ENCODE measurements at regions not wholly inside any gene's neighbourhood (a gene's known extent, or its start where the extent isn't known, plus 50 kb on each side); places are given as distances from the start of the nearest gene placed in this dataset.

DNA sequence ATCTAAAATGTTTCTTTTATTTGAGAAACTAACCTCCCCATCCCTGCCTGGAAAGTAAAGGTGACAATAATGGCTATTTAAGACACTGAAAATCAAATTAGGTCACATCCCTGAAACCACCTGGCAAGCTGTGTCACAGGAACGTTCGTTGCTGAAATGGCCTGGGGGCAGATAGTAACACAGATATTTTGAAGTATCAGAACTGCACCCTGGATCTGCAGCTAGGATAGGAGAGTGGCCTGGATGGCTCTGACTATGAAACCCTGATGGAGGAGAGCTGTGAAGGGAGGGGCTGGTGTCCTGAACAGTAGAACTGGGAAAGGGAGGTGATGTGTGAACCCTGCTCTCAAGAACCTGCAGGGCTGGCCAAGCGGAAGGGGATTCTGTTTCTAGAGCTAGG, 648.3 kb upstream of the CFAP20DC start:
- DNase-seq: no peak

DNA sequence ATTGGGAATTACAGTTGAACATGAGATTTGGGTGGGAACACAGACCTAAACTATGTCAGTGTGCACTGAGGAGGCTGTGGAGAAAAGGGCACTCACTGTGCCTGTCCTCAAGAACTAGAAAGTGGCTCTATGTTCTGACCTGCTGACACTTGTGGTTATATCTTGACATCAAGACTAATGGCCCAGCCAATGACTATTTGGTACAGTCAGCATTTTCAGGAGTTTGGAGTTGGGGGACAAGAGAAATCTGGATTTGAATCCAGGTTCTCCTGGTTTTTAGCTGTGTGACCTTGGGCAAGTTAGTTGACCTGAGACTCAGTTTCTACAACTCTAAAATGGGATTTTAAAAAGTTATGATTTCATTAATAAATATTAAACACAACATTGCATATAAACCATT, 647.0 kb upstream of the CFAP20DC start:
- no peak for DNase-seq

DNA sequence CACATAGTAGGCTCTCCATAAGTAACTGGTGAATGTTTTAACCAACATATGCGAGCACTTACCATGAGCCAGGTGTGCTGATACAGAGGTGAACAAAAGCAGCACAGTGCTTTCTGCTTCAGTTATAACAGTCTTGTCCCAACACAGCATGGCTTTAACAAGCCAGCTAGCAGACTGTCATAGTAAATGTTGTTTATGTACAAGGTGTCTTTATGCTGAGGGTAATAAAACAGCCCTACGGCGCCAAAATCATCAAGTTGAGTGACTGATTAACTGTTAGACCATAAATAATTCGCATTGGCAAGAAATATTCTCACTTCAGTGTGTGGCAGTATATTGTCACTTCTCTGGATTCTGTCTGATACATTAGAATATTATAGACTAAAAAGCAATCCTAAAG, 646.0 kb upstream of the CFAP20DC start:
- DNase-seq: no peak

DNA sequence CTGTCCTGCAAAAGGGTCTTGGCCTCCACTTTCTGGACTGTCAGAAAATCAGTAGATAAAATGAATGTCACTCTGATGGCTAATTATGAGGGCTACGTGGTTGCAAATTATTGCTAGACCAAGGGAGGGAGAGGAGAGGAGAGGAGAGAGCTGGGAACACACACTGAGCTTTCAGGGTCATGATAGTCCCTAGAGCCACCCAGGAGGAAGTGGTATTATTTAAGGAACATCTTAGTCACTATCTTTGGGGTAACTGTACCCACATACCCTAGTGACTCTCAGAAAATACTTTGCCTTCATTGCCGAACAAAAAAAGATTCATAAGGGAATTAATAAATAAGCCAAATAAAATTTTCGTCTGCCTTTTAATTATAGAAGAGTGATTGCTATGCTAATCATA, 642.3 kb upstream of the CFAP20DC start:
- no peak for DNase-seq

DNA sequence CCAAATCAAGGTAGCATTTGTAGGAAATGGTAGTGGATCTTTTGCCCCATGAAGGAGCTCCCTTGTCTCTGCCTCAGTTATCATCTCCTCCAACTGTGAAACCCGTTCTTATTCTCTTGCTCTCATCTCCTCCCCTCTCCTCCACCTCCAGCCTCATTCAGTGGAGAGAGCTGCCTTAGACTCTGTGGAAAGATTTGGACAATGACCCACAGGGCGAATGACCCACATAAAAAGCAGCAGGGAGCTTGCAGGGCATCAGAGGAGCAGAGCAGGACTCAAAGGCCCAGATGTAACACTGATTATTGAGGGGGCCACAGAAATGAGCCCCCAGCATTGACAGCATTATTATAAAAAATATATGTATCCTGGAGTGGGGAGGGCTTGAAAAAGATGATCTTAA, 641.1 kb upstream of the CFAP20DC start:
- DNase-seq: no peak

DNA sequence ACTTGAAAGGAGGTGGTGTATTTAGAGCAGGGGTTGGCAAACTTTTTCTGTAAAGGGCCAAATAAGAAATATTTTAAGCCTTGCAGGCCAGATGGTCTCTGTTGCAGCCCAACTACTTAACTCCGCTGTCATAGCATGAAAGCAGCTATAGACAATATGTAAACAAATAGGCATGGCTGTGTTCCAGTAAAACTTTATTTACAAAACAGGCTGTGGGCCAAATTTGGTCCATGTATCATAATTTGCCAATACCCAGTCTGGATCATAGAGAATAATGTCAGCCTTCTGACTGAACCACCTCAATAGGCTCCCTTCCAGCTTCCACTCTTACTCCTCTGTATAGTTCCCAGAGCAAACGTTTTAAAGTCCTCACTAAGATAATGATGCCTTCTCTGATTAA, 638.8 kb upstream of the CFAP20DC start:
- DNase-seq: no peak

DNA sequence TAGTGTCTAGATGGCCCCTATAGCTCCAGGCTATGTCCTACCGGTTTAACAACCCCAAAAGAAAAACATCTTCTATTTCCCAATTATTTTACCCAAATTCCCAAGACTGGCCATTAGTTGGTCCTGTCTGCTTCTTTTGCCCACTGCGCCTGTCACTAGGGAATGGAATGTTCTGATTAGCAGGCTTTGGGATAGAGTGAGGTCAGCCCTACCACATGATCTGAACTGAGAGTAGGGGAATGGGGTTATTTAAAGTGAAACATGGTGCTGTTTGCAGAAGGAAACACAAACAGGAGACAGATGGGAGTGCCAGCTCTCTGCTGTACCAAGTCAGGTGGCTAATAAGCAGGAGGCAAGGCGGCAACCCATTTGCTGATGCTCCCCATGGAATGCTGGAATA, 635.6 kb upstream of the CFAP20DC start:
- no peak for DNase-seq

DNA sequence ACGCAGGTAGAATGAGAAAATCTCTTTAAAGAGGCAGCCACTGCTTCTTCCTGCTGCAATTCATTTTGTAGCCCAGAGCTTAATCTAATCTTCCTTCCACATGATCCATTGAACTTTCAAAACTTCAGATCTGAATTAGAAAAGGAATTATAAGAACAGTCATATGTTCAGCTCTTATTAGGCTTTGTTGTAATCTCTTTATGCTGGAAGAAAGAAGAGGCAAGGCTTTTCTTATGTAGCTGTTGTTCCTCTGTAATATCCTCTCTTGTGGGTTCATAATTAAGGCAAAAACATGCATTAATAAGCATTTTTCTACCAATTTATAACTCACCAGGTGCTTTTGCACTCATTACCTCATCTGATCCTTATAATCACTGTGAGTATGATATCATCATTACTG, 634.9 kb upstream of the CFAP20DC start:
- DNase-seq: no peak

DNA sequence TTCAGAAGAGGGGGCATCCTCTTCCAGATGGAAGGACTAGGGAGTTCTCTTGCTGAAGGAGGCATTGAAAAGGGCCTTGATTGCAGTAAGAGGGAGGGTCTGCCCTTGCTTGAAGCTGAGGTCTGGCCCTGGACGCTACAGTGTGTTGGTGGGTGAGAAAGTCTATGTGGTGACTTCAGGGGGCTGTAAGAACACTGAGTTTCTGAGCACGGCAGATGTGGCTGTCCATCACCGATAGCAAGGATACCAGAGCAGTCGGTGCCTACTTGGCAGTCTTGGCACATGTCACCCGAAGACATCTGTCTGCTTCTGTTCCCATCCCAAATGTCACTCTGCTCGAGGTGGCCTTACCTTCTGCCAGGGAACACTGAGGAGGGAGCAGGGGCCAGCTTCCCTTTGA, 631.1 kb upstream of the CFAP20DC start:
- DNase-seq: no peak

DNA sequence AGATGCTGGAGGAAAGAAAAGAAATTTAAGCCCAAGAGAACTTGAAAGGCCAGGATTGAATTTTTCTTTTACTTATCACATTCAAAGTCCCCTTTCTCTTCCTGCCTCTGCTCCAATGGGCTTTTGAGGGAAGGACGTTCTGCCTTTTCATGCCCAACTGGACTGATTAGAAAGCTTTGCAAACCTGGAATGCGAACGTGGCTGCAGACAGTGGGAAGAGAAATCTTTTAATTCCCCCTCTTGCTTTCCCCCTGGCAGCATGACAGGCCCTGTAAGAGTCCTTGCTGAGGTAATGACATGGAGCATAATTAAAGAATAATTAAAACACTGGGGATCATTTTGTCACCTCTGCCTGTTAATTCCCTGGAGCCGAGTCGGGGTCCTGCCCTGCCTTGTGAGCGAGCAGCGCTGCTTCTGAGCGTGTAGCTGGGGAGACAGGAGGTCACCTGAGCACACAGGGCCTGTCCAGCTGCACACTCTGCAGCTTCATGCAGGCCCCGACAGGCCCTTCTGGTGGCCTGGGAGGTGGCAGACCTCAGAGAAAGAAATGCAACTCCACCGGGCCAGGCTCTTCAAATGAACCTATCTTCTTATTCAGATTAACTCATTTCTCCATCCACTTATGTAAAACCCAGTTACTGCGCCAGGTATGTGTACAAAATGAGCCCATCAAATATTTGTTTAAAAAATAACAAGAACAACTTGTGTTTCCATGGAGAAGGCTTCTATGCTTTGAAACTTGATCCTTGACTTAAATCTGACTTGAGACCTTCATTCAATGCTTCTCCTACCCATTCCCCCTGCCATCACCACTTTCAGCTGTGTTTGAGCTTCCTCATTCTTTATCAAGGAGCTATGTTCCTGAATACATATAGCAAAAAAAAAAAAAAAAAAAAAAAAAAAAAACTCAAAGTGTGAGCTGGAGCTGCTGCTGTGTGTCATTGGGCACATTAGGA, 628.2 kb upstream of the CFAP20DC start:
- no peak for DNase-seq

DNA sequence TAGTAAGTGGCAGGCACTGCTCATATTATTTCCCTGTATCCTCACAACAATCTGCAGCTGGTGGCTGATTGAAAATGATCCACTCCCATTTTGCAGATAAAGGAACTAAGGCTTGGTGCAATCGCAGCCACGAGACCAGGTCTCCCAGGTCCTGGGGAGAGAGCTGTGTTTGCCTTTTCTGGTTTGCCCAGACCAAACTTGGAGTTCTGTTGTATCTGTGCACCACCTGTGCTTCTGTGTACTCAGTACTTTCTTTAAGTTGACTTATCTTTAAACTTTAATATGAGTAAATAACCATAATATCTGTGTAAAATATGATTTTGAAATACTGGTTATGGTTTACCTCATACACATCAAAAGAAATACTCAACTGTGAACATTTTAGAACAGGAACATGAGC, 625.7 kb upstream of the CFAP20DC start:
- DNase-seq: no peak

DNA sequence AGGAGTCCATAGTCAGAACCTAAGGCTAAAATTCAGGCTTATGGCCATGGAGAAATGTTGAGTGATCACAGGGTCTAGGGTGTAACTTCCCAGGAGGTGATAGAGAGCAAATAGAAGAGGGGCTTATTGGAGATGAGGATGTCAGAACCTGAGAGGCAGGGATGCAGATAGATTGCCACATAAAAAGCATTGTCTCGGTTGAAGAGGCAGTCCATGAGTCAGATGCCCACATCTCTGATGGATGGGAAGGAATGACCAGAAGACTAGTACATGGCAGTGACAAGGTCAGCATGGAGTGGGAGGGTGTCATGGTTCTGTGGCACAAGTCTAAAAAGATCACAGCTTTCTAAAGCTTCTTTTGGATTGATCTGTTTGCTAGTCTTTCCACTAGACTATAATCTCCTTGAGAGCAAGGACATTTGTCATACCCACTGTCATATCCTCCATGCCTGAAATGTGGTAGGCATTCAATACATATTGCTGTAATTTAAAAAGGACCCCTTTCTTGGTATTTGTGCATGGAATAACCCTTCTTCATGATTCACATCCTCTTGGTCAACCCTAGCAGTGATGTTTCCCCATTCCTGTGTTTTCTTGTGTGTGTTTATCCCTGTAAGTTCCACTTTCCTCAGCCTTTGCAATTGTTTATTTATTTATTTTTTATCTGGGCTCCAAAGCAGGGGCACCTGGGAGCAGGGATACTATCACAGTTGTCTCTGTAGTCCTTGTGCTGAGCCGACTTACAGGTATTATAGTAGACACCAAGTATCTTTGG, 613.4 kb upstream of the CFAP20DC start:
- DNase-seq: no peak

DNA sequence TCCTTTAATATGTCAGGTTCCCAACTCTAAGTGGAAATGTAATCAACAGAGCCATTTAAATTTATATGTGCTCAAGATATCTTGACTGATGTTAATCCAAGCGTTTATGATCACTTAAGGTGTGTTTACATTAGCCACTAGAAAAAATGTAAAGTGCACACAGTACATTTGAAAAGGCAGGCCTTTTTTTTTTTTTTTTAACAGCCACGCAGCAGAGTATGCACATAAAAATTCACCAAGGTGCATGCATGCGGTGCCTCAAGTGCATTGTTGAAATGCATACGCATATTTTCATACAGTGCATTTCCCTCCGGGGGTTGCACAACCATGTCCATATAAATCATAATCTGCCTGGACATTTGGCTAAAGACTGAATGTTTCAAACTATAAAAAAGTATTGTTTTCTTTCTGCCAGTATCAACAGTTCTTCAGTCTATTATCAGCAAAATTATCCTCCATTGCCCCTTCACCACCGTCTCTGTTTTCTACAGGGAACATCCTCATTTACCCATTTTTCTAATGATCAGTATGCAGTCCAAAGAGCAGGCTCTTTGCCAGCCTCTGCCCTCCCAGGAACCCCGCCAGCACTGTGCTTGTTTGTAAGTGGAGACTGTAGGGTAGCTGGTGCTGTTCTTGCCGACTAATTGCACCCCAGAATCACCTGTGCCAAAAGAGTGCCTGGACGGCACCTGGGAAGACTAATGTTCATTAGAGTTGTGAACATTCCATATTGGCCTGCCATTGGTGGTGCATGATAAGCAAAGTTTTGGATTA, 611.2 kb upstream of the CFAP20DC start:
- no peak for DNase-seq

DNA sequence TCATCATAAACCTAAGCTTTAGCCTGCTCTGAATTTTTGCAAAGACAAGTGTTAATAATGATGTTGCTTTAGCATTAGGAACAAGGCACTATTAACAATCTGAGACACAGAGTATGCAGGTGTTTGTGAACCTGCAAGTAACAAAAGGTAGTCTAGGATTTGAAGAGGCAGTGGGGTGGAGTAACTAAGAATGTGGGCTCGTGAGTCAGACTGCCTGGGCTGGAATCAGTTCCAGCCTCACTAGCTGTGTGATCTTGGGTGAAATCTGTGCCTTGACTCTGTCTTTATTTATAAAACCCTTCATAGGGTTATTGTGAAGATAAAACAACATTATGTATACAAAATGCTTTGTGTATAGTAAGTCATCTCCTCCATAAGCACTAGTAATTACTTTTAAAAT, 610.6 kb upstream of the CFAP20DC start:
- DNase-seq: no peak

DNA sequence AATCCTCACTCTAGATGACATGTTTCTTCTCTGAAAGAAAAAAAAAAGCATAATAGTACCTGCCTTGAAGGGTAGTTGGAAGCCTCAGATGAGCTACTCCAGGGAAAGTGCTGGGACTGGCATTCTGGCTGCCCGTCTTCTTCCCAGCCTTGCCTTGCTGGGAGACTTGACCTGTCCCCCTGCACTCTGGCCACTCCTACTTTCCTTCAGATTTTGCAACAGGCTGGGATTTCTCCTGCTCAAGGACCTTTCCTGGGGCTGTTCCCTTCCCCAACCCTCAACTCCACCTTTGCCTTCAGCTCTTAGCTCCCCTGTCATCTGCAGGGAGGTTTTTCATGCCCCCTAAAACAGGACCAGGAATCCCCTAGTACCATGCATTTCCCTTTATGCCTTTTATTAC, 609.9 kb upstream of the CFAP20DC start:
- DNase-seq: no peak

DNA sequence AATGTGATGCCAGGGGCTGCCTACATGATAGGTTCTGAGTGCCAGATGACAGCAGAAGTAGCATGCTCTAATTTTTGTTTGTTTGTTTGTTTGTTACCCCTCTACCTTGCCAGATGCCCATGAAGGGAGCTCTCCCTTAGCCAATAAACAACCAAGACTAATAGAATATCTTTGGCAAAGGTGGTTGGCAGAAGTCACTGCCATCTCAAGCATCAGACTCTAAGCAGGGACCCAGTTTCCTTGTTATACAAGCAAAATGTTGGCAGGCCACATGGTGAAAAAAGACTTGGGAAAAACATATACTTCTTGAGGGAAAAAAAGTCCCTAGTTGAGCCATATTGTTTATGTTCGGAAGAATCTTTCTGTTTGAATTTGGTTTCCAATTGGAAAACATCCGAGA, 609.0 kb upstream of the CFAP20DC start:
- DNase-seq: no peak

DNA sequence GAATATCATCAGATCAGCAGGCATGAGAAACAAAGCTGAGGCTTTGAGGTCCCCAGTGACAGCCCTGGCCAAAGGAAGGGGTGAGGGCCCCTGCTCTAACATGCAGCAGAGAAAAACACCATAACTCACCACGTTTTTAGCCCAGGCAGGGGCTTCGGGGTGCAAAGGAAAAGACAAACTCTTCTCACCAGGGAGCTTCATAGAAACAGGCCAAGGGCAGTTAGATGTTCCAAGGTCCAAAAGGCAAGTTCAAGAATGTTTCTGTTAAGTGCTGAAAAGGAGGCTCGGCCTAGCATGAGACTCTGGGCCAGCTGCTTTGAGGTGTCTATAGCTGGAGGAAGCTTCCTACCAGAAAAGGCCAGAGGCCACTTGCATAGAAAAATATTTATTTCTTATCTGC, 608.4 kb upstream of the CFAP20DC start:
- no peak for DNase-seq

DNA sequence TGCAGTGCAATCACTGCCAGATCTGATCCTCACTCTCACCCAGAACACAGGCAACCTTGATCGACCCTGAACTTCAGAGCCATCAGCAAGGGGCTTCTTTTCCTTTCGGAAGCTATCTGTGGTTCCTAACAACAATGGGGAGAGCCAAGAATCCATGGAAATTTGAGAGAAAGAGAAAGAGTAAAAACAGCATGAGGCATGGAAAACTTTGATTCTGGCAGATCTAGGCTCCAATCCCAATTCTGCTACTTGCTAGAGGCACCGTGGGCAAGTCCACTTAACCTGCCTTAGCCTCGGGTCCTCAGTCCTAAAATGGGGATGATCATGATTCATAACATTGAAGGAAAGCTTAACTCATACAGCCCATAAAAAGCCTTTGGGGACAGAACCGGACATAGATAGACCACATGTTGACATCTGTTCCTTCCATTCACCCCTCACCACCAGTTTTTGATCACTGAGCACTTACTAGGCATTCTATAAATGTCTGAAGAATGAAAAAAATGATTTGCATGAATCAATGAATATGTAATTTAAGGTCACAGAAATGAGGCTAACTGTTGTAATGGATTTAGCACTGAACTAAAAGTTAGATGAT, 605.7 kb upstream of the CFAP20DC start:
- DNase-seq: no peak

DNA sequence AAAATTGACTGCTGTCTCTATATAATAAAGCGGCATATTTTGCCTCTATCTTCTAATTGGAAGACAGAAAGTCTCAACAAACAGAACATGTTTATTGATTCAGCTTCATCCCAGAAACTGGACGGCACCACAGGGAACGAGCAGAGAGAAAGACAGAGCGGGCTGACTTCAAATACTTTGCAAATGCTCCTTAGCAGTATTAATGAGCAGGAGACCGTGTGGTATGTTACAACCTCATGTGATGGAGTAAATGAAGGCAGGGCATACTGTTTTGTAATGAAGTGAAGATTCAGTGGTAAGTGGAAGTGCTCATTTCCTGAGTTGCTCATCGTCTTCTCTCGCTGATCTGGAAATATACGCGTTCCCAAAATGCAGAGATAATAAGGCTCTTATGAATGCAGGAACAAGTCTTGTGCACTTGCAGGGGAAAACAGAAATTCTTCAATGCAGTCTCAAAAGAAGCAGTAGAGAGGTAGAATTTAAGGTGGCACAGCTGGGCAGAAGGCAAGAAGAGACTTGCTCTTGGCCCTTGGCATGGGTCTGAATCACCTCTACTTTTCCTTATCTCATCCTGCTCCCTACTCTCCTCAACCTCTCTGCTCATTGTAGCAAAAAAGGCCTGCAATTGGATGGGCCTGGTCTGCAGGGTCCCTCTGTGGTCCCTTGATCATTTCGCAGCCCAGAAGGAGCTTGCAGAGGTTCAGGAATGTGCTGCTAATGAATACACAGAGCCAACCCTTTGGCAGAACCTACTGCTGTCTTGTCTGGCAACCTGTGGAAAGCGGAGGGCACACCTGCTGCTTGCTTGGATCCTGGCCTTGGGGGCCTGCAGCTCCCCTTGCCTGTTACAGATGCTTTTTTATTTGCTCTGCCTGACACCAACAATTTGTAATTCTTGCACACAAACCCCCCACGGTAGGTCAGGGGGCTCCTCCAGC, 604.9 kb upstream of the CFAP20DC start:
- no peak for DNase-seq

DNA sequence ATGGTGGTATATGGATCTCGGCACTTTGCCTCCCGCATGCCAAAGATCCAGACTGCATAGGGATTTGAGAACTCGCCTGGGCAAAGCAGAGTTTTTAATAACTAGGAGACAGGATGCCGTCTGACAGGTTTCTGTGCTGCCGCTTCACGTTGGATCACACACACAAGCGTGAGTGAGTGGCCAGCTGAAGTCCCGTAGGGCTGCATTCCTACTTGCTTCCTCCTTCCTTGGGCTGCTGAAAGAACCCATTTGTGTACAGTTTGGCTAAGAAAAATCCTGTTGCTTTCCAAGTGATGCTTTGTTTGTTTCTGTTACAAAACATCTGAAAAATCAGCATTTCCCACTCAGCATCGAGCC, 604.3 kb upstream of the CFAP20DC start:
- DNase-seq: no peak

DNA sequence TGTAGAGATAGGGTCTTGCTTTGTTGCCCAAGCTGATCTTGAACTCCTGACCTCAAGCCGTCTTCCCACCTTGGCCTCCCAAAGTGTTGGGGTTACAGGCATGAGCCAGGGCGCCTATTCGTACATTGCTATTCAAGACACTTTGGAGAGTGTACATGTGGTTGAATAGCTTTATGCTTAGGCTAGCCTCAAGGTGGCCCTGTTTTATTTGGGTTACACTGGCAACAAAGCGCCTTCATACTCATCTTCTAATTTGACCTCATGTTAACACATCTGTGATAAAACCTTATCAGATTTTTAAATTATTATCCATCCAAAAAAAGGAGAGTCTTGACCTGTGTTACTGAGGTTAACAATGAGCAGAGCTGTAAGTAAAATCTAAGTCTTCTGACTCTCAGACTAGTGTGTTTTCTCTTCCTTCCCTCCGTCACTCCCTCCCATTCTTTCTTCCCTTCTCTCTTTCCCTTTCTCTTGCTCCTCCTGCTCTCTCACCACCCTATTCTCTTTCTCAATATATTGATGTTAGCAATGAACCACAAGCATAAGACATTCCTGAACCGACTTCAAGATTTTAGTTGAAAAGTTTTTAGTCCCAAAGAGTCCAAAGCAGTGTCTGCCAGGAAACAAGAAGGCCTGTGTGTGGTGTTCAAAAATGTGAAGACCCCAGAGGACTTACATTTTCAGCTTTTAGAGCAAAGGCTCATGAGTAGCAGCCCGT, 603.7 kb upstream of the CFAP20DC start:
- no peak for DNase-seq

All from NCI-H1436 (cell line).